NCI-H1694 (cell line): ENCODE measurements at regions not wholly inside any gene's neighbourhood (a gene's known extent, or its start where the extent isn't known, plus 50 kb on each side); places are given as distances from the start of the nearest gene placed in this dataset.

Experiments
- DNase-seq: peaks from one replicate; lab custom pipeline; 2025; lab: John Stamatoyannopoulos, UW

DNA sequence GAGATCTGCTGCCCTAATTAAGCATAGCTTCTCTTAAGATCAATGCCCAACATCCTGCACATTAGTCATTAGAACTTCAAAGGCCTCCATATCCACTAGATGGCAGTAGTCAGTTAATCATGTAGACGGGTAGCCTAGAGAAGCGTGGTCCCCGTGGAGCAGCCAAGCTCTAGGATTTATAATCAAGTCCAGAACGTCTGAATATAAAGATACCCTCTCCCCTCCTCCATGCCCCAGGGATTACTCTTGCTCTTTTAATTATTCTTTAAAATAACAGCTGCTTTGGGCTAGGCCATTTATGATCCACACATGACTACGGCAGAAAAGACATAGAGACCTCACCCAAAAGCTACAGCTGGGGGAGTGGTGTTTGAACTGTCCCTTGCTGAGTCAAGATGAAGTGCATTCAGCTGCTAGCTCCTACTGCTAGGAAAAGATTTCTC is 327.6 kb upstream of the PLET1 start:
- peak; percentile 55 for DNase-seq

DNA sequence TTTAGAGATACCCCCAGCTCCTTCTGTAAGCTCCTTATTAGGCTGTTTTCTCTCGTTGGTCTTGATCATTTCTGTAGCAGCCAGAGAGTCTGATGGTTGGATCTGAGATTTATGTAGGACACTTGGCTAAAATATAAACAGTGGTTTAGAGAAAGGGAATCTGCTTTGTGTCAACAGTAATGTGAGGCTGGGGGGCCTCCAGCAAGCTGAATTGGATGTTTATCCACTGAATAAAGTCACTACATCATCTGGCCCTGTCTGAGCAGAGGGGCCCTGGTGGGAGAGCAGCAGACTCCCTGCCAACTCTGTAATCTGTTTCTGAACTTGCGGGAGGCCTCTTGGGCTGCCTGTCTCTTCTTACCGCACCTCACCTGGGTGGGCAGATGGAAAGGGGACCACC is 328.5 kb upstream of the PLET1 start:
- no peak for DNase-seq

DNA sequence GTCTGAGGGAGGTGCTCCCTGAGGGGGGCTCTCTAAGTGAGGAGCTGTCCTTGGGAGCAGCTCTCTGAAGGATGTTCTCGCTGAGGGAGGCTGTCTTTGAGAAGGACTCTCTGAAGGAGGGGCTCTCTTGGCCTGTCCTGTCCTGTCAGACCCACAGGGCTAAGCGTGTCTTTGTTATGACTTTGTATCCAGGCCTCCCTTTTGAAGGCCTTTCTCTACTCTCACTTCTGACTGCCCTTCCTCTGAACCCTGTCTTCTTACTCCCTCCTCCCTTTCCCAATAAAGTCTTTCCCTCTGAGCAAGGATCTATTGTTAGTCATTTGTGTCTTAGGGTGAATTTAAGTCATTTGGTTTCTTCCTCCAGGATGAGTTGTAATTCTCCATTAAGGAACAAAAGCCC is 330.1 kb upstream of the PLET1 start:
- DNase-seq: no peak

DNA sequence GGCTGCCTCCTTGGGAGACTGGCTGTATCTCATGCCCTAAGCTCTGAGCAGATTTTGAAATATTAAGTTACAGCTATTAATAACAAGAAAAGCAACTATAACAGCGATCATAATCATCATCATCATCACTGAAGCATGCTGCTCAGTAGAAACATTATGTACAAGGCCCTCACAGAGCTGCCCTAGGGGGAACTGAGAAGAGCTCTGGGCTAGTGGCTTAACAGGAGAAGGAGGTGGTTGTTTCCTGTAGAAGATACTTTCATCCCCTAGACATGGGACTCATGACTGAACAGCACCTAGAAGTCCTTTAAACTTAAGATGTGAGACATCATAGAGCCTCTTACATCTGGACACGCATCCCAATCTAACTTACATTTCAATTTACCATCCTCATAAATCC is 332.8 kb upstream of the PLET1 start:
- DNase-seq: no peak

DNA sequence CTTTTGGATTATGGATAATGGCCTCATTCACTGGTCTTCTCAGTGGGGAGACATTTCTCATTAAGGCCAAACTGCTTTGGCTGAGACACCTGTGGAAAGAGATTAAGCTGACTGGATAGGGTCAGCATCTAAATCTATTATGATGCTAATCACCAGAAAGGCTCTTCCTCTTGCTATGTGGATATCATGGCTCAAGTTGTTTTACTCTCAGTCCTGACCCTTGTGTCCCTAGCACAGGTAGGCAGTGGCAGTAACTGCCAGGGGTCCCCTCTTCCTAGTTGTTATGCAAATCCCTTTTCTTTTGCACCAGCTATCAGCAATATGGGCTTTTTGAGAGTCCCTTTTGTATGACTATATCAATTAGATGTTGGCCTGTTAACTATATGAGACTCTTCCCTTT is 335.7 kb upstream of the PLET1 start:
- DNase-seq: no peak

DNA sequence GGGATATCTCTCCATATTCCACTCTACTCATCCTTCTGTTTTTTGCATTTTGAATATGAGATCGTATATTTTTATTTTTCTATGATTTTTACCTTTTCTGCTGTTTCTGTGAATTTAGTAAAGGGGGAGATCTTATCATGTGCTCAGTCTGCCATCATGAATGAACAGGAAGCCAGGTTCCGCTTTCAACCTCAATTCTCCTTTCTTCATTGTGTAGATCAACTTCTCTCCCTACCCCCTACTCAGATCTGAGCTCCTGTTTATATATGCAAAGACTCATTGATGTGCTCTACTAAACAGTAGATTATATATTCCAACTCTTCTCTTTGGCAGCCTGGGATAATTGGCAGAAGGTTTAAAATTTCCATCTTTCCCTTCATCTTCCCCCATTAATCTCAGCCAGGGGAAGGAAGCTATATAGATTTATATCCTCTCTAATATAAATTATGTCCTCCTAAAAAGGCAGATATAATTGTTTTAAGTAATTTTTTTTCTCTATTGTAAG is 336.7 kb upstream of the PLET1 start:
- DNase-seq: no peak

DNA sequence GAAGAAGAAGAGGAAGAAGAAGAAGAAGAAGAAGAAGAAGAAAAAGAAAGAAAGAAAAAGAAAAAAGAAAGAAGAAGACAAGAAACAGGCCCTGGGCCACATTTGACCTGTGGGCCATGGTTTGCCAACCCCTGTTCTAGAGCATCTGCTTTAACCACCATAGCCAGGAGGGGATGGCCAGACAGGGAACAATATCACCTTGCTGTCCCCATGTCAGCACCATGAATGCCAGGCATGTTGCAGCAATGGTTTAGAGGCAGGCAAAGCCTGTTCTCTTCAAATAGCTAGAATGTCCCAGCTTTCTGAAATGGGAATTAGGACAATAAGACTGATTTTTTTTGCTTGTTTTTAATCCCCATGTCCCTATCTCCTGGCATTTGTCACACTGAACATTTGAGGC is 338.6 kb upstream of the PLET1 start:
- no peak for DNase-seq

DNA sequence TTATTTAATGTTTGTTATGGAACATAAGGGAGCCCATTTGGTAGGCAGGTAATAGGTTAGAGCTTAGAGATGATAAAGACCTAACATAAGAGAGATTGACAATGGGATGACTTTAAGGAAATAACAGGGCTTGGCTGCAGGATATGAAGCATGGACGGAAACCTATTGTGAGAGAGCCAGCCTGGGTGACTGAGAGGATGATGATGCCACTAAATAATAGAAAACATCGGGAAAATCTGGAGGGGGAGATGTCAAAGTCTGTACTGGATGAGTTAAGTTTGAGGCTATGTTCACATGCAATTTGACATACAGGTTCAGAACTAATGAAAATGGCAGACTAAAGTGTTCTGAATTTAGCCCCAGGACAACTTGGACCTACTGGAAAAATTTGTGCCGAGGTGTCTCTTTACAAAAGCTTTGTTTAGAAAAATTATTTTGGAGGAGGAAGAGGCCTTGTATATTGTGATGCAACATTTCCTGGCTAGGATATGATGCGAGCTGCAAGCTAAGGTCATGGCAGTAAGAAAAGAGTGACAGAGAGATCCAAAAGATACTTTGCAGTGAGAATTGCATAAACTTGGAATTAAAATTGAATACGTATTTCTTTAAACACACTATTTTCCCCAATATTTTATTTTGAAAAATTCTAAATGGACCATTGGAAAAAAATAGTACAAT is 339.3 kb upstream of the PLET1 start:
- DNase-seq: no peak

DNA sequence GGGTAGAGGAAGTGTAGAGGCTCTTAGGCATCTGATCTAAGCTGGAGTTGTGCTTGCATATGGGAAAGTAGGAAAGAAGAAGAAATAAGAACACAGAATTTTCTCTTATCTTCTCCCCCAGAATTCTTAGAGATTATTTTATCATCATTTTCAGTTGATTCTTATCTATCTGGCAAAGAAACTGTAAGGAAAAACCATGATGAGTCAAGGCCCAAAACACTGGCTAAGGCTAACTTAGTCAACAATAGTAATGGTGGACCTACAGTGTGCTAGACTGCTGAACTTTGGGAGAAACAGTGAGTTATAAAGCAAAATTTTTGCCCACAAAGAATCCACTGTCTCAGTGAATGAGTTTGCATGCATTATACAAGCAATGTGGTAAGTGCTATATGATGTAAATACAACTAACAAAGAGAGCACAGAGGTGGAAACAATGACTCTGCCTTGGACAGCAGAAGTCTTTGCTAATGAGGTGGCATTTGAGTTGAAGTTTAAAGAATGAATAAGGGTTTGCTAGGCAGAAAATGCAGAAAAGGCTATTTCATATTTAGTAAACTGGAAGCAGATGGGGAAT is 344.5 kb upstream of the PLET1 start:
- DNase-seq: no peak

DNA sequence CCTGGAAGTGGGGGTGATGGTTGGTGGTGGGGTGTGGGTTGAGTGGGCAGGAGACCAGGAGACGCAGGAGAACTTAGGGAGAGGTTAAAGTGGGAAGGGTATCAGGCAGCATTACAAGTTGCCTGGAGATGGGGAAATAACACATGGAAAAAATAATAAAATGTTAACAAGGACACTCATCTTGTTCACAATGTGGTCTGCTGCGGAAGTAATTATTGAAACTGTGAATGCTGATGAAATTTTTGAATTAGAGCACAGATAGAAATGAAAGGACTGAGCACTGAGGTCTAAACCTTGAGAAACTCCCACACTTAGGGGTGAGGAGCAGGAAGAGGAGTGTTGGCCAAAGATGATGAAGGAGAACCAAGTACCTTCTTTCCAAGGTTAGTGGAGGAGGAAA is 346.0 kb upstream of the PLET1 start:
- no peak for DNase-seq

DNA sequence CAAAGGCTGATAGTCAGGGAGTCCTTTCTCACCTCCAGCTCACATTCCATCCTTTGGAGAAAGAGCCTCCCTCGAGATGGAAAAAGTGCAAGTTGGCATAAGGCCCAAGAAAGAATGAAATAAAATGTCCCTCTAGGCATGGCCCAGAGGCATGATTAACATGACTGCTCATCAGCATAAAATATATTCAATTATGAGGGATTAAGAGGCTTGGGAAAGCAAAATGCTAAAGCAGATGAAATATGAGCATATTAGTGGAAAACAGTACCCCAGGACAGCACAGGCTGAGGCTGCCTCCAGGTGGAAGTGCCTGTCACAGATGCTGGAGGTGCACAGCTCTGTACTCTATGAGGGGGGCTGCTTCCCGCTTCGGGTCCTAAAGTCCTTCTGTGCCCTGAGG is 347.8 kb upstream of the PLET1 start:
- DNase-seq: no peak

DNA sequence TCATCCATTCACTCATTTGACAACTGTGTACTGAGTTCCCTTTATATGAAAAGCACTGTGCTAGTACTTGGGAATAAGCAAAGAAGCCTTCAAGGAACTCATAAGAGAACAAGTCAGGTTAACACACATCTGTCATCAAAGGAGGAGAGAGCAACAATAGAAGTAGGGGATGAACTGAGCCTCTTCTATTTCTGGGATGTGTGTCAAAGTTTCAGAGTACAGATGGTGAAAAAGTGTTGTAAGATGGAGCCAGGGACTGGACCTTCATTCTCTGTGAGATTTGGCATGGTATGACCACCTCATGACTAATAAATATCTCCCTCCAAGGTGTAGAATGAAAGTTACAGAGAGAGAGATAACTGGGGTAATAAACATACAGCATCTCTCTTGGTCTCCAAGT is 349.8 kb upstream of the PLET1 start:
- no peak for DNase-seq

DNA sequence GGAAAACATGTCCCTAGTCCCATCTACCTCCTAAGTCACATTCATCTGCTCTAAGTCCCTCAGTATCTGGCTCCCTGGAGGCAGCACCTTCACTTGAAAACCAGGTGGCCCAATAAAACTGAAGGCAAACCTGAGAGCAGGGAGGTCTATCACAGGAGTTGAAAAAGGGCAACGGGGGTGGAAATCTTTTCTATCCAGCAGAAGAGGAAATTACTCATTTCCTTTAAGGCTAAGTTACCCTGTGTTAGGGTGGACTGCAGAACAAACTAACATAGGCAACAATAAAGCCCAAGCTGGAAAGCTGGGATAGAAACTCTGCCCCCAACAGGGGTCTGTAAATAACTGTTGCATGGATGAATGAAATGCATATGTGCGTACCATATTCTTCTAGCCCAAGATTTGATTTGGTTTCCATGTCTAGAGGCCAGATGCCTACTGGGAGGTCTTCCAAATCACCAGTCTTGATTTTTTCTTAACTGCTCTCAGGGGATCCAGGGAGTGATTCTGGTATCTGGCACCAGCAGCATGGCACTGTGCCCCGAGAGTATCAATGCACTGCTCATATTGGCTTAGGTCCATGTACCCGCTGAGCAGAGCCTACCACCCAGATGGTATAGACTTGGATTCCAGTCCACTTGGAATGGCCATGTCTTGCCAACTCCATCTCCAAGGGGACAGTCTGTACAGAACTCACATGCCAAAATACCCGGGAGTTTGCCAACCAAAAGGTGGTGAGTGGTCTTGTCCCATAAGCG is 350.0 kb upstream of the NCAM1 start:
- DNase-seq: peak; percentile 87

DNA sequence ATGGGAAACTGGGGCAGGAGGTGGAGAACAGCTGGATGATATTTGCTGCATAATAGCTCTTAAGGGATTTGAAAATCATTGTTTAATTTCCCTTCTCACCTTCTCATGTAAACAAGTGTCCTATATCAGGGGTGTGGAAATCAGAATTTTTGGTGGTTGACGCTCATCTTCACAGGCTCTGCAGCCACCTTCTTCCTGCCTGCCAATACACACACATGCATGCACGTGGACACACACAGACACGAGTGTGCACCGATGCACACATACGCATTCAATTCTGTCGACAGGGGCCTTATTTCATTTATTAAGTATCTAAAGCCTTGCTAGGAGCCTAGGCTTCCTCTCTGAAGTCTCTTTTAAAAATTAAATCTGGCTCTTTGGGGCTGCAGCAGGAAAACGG is 349.4 kb upstream of the NCAM1 start:
- DNase-seq: no peak

DNA sequence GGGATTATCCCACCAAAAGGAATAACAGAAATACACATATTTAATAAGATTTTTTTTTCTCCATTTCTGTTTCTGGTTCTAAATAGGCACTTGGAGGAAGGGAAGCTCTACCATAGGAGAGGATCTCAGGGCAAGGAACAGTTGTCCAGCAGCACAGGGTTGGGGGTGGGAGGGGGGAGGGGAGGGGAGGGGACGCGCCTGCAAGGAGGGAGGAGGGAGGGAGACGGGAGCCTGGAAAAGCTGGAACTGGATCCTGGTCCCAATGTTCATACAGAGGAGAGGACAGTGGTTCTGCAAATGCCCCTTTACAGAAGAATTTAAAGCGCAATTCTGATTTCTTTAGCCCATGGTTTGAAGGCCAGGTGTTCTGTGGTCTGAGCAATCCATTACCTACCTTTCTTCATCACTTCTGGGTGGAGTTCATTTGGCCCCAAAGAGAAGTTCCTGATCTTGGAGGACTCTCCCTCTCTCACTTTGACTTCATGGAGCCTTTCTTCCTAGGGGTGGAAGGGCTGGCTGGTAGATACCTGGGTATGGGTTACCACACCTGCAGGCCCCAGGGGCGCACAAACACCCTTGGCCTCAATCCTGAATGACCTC is 348.9 kb upstream of the NCAM1 start:
- no peak for DNase-seq

DNA sequence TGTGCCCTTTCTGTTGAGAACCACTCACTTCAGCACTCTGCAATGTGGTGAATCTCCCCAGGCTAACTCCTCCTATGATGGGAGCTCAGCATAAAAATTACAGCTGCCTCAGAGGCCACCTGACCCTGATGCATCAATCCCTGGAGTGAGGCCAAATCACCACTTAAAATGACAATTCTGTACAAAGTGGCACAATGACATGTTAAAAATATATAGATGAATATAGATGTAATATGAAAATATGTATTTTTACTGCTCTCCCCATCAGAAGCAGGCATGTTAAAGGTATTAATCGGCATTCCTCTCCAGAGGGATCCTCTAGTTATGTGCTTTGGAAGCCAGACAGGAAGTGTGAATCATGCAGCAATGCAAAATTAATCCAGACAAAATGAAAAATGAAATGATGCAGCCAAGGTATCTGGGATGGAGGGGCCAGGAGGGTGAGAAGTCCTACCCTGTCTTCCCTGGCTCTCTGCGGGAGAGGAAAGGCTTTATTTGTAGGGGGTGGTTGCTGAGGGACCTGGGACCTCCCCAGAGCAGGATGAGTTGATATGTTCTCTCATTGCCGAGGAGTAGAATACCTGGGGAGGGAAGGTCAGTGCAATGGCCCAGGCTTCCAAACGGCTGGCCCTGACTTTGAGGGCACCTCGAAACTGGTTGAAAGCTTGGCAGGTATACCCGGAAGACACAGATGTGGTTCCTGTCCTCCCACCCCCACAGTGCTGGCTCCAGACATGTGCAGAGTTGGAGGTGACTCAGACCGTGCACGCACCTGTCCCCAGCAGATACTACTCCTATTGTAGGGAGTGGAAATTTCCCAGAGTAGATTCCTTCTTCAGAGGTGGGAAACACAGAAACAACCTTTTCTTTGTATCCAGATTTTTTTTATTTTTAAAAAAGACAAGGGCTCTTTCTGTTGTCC is 347.9 kb upstream of the NCAM1 start:
- DNase-seq: no peak

DNA sequence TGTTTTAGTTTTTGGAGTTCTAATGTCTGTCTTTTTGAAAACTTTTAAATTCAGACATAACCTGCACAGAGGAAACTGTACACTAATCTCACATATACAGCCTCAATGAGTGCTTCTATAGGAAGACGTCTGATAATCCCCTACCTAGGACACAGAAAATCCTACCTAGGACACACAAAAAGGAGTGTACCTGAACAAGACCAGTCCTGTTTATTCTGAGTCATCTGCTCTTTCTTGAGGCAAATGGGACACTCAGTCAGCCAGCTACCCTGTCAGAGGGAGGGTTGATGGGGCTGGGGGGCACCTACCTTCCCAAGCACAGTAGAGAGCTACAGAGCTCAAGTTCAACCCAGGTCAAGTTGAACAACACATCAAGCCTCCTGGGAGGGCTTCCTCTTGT is 346.6 kb upstream of the NCAM1 start:
- DNase-seq: no peak

DNA sequence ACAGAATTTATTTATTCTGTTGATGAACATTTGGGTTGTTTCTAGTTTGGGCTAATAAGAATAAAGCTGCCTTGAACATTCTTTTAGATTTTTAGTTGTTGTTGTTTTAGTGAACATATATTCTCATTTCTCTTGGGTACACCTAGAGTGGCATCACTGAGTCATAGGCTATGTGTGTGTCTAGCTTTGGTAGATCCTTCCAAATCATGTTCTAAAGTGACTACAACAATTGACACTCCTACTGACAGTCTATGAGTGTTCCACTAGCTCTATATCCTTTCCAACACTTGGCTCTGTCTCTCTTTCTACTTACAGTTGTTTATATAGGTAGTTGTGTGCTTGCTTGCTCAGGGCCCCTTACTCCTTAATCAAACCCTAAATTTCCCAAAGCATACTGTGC is 346.0 kb upstream of the NCAM1 start:
- no peak for DNase-seq

DNA sequence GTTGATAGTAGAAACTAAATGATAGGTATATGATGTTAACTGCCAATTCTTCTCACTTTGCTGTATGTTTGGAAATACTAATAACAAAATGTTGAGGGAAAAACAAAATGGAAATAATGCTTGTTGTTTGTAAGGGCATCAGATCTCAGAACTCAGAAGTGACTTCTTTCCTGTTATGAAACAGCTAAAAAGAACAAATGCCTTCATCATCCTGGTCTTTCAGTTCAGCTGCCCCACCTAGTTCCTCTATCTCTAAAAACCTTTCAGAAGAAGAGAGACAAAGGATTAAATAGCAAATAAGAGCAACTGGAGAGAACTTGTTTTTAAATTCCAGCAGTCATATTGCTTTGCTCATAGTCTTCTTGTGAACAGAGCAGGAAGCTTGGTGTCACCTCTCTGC is 345.3 kb upstream of the NCAM1 start:
- no peak for DNase-seq

DNA sequence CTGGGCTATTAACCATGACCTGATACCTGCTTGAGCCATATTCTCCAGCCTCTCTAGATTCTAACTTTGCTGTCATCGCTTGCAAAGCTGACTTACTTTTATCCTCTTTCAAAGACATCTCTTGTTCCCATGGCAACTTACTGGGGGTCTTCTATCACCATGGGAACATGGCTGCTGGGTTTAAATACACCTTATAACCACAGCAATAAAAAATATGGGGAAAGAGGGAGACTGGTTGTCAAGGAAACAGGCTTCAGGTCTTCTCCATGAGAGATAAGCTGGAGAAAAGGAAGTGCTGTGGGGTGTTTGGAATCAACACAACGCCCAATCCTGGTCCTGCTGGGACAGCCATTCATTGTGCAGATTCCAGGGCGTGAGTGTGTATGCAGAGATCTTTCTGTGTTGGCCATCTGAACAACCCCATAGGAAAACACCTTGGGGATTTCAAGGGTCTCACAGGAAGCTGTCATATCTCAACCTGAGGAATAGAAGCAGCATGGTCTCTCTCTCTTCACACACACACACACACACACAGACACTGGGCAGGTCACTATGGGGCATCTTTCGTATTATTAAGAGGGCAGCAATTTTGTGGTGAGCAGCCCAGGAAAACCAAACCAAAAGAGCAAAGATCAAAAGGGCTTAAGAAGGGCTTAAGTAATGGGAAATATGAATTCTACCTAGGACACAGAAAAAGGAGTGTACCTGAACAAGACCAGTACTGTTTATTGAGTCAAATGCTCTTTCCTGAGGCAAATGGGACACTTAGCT is 344.7 kb upstream of the NCAM1 start:
- no peak for DNase-seq

DNA sequence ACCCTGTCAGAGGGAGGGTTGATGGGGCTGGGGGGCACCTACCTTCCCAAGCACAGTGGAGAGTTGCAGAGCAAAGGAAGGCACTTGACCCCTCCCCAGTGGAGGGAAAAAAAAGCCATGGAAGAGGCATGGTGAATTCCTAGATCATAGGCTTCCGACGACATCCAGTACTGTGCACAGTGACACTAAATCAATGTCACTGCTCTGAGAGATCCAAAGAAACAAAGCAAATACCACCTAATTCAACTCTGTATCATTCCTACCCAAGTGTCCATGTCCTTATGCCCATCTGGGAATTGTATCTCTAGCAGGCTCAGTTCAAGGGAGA is 344.2 kb upstream of the NCAM1 start:
- DNase-seq: no peak
